HFF-Myc (cell line): ENCODE measurements at regions not wholly inside any gene's neighbourhood (a gene's known extent, or its start where the extent isn't known, plus 50 kb on each side); places are given as distances from the start of the nearest gene placed in this dataset.
"Not testable (repeated sequence)": the region's sequence is repeated elsewhere in the genome, so short reads cannot be mapped to it uniquely, and the experiment has no call there.

Experiments used
- DNase-seq: peaks from one replicate; pipeline ENCODE4 v3.0.0-alpha.2; 2011; ENCODE audit warnings: low read depth; ENCODE audit errors: extremely low read depth
- H3K4me3 ChIP-seq: replicated peaks from 2 replicates; pipeline ENCODE4 v1.5.1; 2011; ENCODE audit warnings: low read depth, mild to moderate bottlenecking, control low read depth, low read length
- CTCF ChIP-seq: IDR thresholded peaks from 2 replicates; pipeline ENCODE4 v1.5.1; 2012; ENCODE audit warnings: mild to moderate bottlenecking, low read depth, low read length, control low read depth; ENCODE audit errors: missing control alignments

- no peak for TF ChIP-seq CTCF
- H3K4me3 ChIP-seq, result no peak overlapping the region
- DNase-seq, result no peak
Observed at GRCh38 chr3:6417174-6417573, 443.7 kb upstream of the GRM7 start.

- no peak overlapping the region for H3K4me3 ChIP-seq
- no peak for DNase-seq
- TF ChIP-seq CTCF, result no peak
Observed at GRCh38 chr3:6418485-6418884, 442.4 kb upstream of the GRM7 start.

GRCh38 chr3:6421666-6422445 is 439.1 kb upstream of the GRM7 start:
- H3K4me3 ChIP-seq, result no peak overlapping the region
- TF ChIP-seq CTCF, result no peak

GRCh38 chr3:6425289-6425820 is 435.6 kb upstream of the GRM7 start:
- no peak for TF ChIP-seq CTCF
- DNase-seq, result no peak
- no peak overlapping the region for H3K4me3 ChIP-seq

More at GRCh38 chr3:6421666-6422445, 439.1 kb upstream of the GRM7 start:
- no peak for DNase-seq

GRCh38 chr3:6428276-6428675 is 432.6 kb upstream of the GRM7 start:
- not testable (repeated sequence) for DNase-seq

GRCh38 chr3:6435951-6436350 is 425.0 kb upstream of the GRM7 start:
- H3K4me3 ChIP-seq, result no peak overlapping the region
- no peak for DNase-seq
- TF ChIP-seq CTCF, result no peak

More at GRCh38 chr3:6428276-6428675, 432.6 kb upstream of the GRM7 start:
- H3K4me3 ChIP-seq, result not testable (repeated sequence)

GRCh38 chr3:6437631-6438030 is 423.3 kb upstream of the GRM7 start:
- TF ChIP-seq CTCF, result no peak
- H3K4me3 ChIP-seq, result no peak overlapping the region
- DNase-seq, result no peak
